HepG2 (cell line): ENCODE measurements at regions not wholly inside any gene's neighbourhood (a gene's known extent, or its start where the extent isn't known, plus 50 kb on each side); places are given as distances from the start of the nearest gene placed in this dataset.

Source experiments
- ATAC-seq: fragments of 200-7000 bp; cut with Tn5 transposase; 3 replicates; pipeline ENCODE4 v1.9.1; 2020; ENCODE audit warnings: mild to moderate bottlenecking, moderate library complexity
- BruUV-seq: library from RNA; stranded (reverse); fragments of 400-500 nt; replicated peaks from 2 replicates; lab custom pipeline; 2021; lab: Mats Ljungman, UMichigan
- CTCF ChIA-PET: fragments of 300-600 bp; formaldehyde crosslinking; extraction: SDS; loops from one replicate; lab custom pipeline; 2021; ENCODE audit warnings: low total read pairs, inconsistent platforms, low intra/inter-chr PET ratio; lab: Yijun Ruan, JAX
- POLR2A ChIA-PET: fragments of 350-600 bp; sonication (Branson Sonifier 250); formaldehyde crosslinking; loops from one replicate; lab custom pipeline; 2020; ENCODE audit warnings: antibody characterized with exemption, inconsistent platforms; lab: Yijun Ruan, JAX
- DNase-seq: peaks from one replicate; pipeline ENCODE4 v3.0.0-alpha.2; 2015; ENCODE audit warnings: low spot score
- FAIRE-seq: peaks from 3 replicates; lab custom pipeline; 2011; peaks lifted over from hg19 to GRCh38; lab: Jason Lieb, UNC
- H2AFZ ChIP-seq: one replicate; pipeline ENCODE4 v1.6.1; 2011; ENCODE audit warnings: low read length, inconsistent platforms
- H3K27ac ChIP-seq: fragments of 300-600 bp; 3 replicates; pipeline ENCODE4 v1.8.0; 2011; ENCODE audit warnings: mixed run types, mild to moderate bottlenecking, mixed read lengths, low read length, inconsistent platforms; ENCODE audit not compliant: insufficient read depth; ENCODE audit errors: extremely low read length
- H3K27me3 ChIP-seq, 2 experiments: fragments of 200-600 bp in 1 of 2; 2 replicates in 1 of 2; 3 replicates in 1 of 2; pipeline versions ENCODE4 v1.6.0 to v1.8.0; 2011; ENCODE audit warnings: low read length in 2 of 2, mild to moderate bottlenecking in 2 of 2, moderate library complexity in 2 of 2, inconsistent platforms in 1 of 2; ENCODE audit not compliant: insufficient read depth in 2 of 2, control insufficient read depth in 1 of 2
- H3K36me3 ChIP-seq, 2 experiments: fragments of 200-600 bp in 1 of 2; replicated peaks in 1 of 2; 2 replicates in 1 of 2; 3 replicates in 1 of 2; pipeline versions ENCODE4 v1.5.1 to v1.8.0; 2011; ENCODE audit warnings: low read length in 2 of 2, inconsistent platforms in 1 of 2; ENCODE audit not compliant: insufficient read depth in 2 of 2, control insufficient read depth in 1 of 2
- H3K4me1 ChIP-seq: 2 replicates; pipeline ENCODE4 v1.5.1; 2012; ENCODE audit warnings: low read length, inconsistent platforms; ENCODE audit not compliant: insufficient read depth
- H3K4me2 ChIP-seq: 2 replicates; pipeline ENCODE4 v1.6.0; 2011; ENCODE audit warnings: low read depth, low read length, inconsistent platforms
- H3K4me3 ChIP-seq, 3 experiments: fragments of 200-600 bp in 1 of 3; sonication (generic), shearing (Covaris generic) in 1 of 3; replicated peaks in 1 of 3; 2 replicates each; pipeline ENCODE4 v1.5.1; 2011 to 2016; ENCODE audit warnings: low read length in 3 of 3, inconsistent platforms in 2 of 3, low read depth in 2 of 3, mild to moderate bottlenecking in 2 of 3, control low read depth in 1 of 3, mixed read lengths in 1 of 3; ENCODE audit not compliant: insufficient read depth in 1 of 3
- H3K79me2 ChIP-seq: one replicate; pipeline ENCODE4 v1.6.1; 2011; ENCODE audit warnings: low read length, inconsistent platforms; ENCODE audit not compliant: insufficient read depth
- H3K9ac ChIP-seq: 2 replicates; pipeline ENCODE4 v1.6.0; 2011; ENCODE audit warnings: mild to moderate bottlenecking, low read depth, low read length, inconsistent platforms; ENCODE audit not compliant: insufficient read depth
- H3K9me3 ChIP-seq: 2 replicates; pipeline ENCODE4 v1.5.1; 2012; ENCODE audit warnings: mild to moderate bottlenecking, low read length
- H4K20me1 ChIP-seq: 2 replicates; pipeline ENCODE4 v1.6.0; 2011; ENCODE audit warnings: inconsistent platforms, mild to moderate bottlenecking, low read length, moderate library complexity; ENCODE audit not compliant: insufficient read depth
- ARHGAP35 ChIP-seq: sonication (generic); formaldehyde crosslinking; IDR thresholded peaks from 2 replicates; pipeline ENCODE4 v1.9.0; 2022; ENCODE audit warnings: mild to moderate bottlenecking, inconsistent platforms, moderate library complexity, missing genetic modification reagents, borderline replicate concordance
- E2F5 ChIP-seq: sonication (generic); formaldehyde crosslinking; conservative IDR thresholded peaks from 2 replicates; pipeline ENCODE4 v1.4.0; 2020; ENCODE audit warnings: missing genetic modification reagents
- MED1 ChIP-seq: sonication (generic); formaldehyde crosslinking; IDR thresholded peaks from 2 replicates; pipeline ENCODE4 v1.4.0; 2020; ENCODE audit warnings: missing genetic modification reagents
- PRMT3 ChIP-seq: sonication (generic); formaldehyde crosslinking; IDR thresholded peaks from 2 replicates; pipeline ENCODE4 v1.8.1; 2022; ENCODE audit warnings: low read depth, mild to moderate bottlenecking, moderate library complexity, missing genetic modification reagents, borderline replicate concordance
- RBM39 ChIP-seq: fragments of 200-400 bp; formaldehyde crosslinking; IDR thresholded peaks from one replicate; pipeline ENCODE4 v1.6.1; 2018; ENCODE audit warnings: antibody characterized with exemption, mild to moderate bottlenecking, low read depth, low read length; ENCODE audit not compliant: poor library complexity, severe bottlenecking
- SATB2 ChIP-seq: sonication (generic); formaldehyde crosslinking; IDR thresholded peaks from 2 replicates; pipeline ENCODE4 v1.5.0; 2020; ENCODE audit warnings: missing genetic modification reagents
- TARDBP ChIP-seq: sonication (generic); formaldehyde crosslinking; IDR thresholded peaks from 2 replicates; pipeline ENCODE4 v1.8.0; 2022; ENCODE audit warnings: mild to moderate bottlenecking, missing genetic modification reagents
- THAP11 ChIP-seq: IDR thresholded peaks from 2 replicates; pipeline ENCODE4 v1.6.1; 2016; ENCODE audit warnings: missing biosample characterization, missing genetic modification reagents
- ZNF552 ChIP-seq: sonication (generic); formaldehyde crosslinking; IDR thresholded peaks from 2 replicates; pipeline ENCODE4 v1.9.0; 2022; ENCODE audit warnings: missing genetic modification reagents, mild to moderate bottlenecking, borderline replicate concordance
- WGBS: methylation state at CpG from one replicate; pipeline ENCODE4 v1.1.6; 2017; ENCODE audit warnings: low lambda C conversion rate; 5-methylcytosine and 5-hydroxymethylcytosine counted together
- in situ Hi-C: cut with HindIII; loops from 2 replicates; pipeline ENCODE4 v1.10.0; 2017; ENCODE audit warnings: low pct_unique_long_range_greater_than_20kb; ENCODE audit not compliant: extremely low pct_ligation_motif_present
- intact Hi-C: fragments of 100-400 bp; cut with micrococcal nuclease; formaldehyde crosslinking; loops from one replicate; pipeline ENCODE4 v1.10.0; 2022; ENCODE audit not compliant: unreplicated experiment
- TF ChIP-seq, protein P1 (sequence below), 2 experiments: sonication (generic) in 1 of 2; formaldehyde crosslinking in 1 of 2; IDR thresholded peaks; 2 replicates each; pipeline versions ENCODE4 v1.4.0 to v1.6.1; 2018 to 2020; ENCODE audit warnings: missing genetic modification reagents in 2 of 2, borderline replicate concordance in 1 of 2, low read depth in 1 of 2, mild to moderate bottlenecking in 1 of 2, missing biosample characterization in 1 of 2
- TF ChIP-seq, protein P2 (sequence below): sonication (generic); formaldehyde crosslinking; IDR thresholded peaks from 2 replicates; pipeline ENCODE4 v1.4.0; 2020; ENCODE audit warnings: mild to moderate bottlenecking, missing genetic modification reagents, borderline replicate concordance

DNA sequence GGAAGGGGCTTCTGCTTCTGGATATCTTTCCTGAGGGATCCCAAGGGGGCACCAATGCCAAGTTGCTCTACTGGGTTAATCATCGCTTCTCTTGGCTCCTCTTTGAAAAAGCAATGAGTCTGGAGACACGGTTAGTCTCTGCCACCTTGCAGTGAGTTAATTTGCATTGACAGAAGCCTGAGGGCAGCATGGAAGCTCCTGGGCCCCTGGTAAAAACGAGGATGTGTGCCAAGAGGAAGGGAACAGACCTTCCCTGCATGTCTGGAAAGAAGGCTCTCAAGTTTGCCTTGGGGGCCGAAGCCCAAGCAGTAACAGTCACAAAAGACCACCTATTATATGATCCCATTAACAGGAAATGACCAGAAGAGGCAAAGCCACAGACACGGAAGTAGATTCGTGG is 86.7 kb downstream of the IRX5 start:
- no TSS peak for BruUV-seq
- Histone ChIP-seq H3K4me3 (no peak overlapping the region), H3K27ac (no peak overlapping the region), H3K9me3 (no peaks in the 10 kb centered on the region), H3K79me2 (no peaks in the 10 kb centered on the region), H4K20me1 (no peaks in the 10 kb centered on the region), H3K4me2 (no peak overlapping the region), H3K27me3 (peaks cover 0 to 6% of the 10 kb centered on the region in 2 experiments; a peak in 2 of 5 replicates), H3K36me3 (no peaks in the 10 kb centered on the region), H3K9ac (no peak overlapping the region), H3K4me1 (no peaks in the 10 kb centered on the region), H2AFZ (no peak overlapping the region)
- DNase-seq (no peak), ATAC-seq (no peak), FAIRE-seq (no peak)
- TF ChIP-seq MED1 (CRISPR knock-in tag) (no peak), SATB2 (CRISPR knock-in tag) (no peak), ARHGAP35 (CRISPR knock-in tag) (no peak), ZNF552 (no peak), PRMT3 (no peak), TARDBP (CRISPR knock-in tag) (no peak), RBM39 (no peak), THAP11 (CRISPR knock-in tag) (no peak), E2F5 (CRISPR knock-in tag) (no peak)
- TF ChIP-seq, protein P1, sequence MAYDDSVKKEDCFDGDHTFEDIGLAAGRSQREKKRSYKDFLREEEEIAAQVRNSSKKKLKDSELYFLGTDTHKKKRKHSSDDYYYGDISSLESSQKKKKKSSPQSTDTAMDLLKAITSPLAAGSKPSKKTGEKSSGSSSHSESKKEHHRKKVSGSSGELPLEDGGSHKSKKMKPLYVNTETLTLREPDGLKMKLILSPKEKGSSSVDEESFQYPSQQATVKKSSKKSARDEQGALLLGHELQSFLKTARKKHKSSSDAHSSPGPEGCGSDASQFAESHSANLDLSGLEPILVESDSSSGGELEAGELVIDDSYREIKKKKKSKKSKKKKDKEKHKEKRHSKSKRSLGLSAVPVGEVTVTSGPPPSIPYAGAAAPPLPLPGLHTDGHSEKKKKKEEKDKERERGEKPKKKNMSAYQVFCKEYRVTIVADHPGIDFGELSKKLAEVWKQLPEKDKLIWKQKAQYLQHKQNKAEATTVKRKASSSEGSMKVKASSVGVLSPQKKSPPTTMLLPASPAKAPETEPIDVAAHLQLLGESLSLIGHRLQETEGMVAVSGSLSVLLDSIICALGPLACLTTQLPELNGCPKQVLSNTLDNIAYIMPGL (CRISPR knock-in tag; IDR thresholded peaks at IDR 0.05; ENCODE audit: borderline replicate concordance in 1 of 2, low read depth in 1 of 2): no peak
- TF ChIP-seq, protein P2, sequence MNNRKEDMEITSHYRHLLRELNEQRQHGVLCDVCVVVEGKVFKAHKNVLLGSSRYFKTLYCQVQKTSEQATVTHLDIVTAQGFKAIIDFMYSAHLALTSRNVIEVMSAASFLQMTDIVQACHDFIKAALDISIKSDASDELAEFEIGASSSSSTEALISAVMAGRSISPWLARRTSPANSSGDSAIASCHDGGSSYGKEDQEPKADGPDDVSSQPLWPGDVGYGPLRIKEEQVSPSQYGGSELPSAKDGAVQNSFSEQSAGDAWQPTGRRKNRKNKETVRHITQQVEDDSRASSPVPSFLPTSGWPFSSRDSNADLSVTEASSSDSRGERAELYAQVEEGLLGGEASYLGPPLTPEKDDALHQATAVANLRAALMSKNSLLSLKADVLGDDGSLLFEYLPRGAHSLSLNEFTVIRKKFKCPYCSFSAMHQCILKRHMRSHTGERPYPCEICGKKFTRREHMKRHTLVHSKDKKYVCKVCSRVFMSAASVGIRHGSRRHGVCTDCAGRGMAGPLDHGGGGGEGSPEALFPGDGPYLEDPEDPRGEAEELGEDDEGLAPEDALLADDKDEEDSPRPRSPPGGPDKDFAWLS (CRISPR knock-in tag): no peak
- intact Hi-C loops: no loop called here
- CTCF ChIA-PET: no interaction called here
- in situ Hi-C loops: no loop called here
- 21% methylated on average over 6 of the region's 6 CpGs for WGBS
- POLR2A ChIA-PET: no interaction called here
